GM18951 (cell line): ENCODE measurements at regions not wholly inside any gene's neighbourhood (a gene's known extent, or its start where the extent isn't known, plus 50 kb on each side); places are given as distances from the start of the nearest gene placed in this dataset.

Source experiments
- POLR2A ChIP-seq: IDR thresholded peaks from 4 replicates; pipeline ENCODE4 v1.6.1; 2011; ENCODE audit warnings: mild to moderate bottlenecking; ENCODE audit not compliant: insufficient read length, insufficient read depth; ENCODE audit errors: extremely low read depth
- in situ Hi-C: fragments of 300-500 bp; cut with MboI; formaldehyde crosslinking; loops from one replicate; pipeline ENCODE4 v1.12.0; 2022; ENCODE audit warnings: low sequenced_read_pairs, mixed read lengths, inconsistent platforms; ENCODE audit not compliant: unreplicated experiment

DNA sequence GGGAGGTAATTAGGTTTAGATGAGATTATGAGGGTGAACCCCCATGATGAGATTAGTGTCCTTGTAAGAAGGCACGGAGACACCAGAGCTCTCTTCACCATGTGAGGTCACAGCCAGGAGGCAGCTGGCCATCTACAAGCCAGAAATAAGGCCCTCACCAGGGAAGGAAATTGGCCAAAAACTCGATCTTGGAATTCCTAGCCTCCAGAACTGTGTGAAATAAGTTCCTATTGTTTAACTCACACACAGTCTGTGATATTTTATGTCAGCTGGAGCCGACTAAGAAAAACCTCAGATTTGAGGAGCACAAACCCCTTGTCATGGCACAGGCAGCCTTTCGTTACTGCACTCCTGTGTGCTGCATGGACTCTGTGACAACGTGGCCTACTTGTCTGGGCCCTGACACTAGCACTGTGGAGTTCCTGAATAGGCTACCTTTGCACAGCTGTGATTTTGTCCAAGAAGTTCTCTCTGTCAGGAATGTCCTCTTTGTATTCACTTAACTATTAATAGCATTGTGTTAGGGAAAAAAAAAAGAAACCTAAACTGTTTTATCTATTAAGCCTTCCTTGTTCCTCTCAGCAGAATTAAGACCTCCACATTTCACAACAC, 319.8 kb downstream of the TDRD15 start:
- no peak for TF ChIP-seq POLR2A
- in situ Hi-C loops, result no loop called here

- in situ Hi-C loops, result no loop called here
- TF ChIP-seq POLR2A, result no peak
These were observed 326.1 kb downstream of the TDRD15 start for GRCh38 chr2:21449881-21450280.

GRCh38 chr2:21451403-21451802, 327.6 kb downstream of the TDRD15 start:
- in situ Hi-C loops, result no loop called here
- no peak for TF ChIP-seq POLR2A

DNA sequence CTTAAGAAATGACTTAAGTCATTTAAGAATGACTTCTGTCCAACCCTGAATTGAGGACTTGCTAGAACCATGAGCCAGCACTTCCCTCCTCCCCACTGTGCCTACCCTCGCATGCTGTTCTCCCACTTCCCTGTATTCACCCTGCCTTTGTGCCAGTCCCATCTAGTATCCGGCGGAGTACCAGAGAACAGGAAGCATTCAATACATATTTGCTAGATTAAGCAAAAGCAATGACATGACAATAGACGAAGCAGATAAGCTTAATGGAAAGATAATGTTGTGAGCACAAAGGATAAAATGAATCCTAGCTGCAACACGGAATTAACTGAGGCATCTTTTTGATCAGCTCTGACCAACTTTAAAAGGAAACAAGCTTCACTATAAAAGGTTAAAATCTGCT, 328.5 kb downstream of the TDRD15 start:
- no peak for TF ChIP-seq POLR2A
- in situ Hi-C loops, result no loop called here

DNA sequence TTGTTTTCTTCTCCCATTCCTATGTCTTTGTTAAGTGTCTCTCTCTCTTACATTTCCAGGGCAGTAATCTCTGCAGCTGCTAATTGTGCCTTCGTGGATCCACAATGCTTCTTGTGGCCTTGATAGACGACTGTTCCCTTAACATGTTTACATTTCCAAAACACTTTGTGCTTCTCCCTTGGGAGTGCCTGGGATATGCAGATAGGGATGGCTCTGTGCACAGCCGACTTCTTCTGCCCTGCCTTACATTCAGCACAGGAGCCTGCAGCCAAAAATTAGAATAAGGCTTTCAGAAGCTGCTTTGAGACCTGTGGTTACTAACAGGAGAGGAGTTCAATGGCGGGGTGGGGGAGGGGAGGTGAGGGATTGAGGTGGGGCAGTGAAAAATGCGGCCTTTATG, 328.9 kb downstream of the TDRD15 start:
- in situ Hi-C loops, result no loop called here

GRCh38 chr2:21453723-21454450, 330.1 kb downstream of the TDRD15 start:
- TF ChIP-seq POLR2A, result no peak
- in situ Hi-C loops, result no loop called here

More for the DNA sequence above, 328.9 kb downstream of the TDRD15 start:
- TF ChIP-seq POLR2A, result no peak

GRCh38 chr2:21454839-21455238, 331.1 kb downstream of the TDRD15 start:
- in situ Hi-C loops, result no loop called here
- no peak for TF ChIP-seq POLR2A

GRCh38 chr2:21461754-21462240, 338.0 kb downstream of the TDRD15 start:
- in situ Hi-C loops, result no loop called here
- no peak for TF ChIP-seq POLR2A

- TF ChIP-seq POLR2A, result no peak
- in situ Hi-C loops, result no loop called here
These were observed 342.7 kb downstream of the TDRD15 start for GRCh38 chr2:21466341-21466927.

DNA sequence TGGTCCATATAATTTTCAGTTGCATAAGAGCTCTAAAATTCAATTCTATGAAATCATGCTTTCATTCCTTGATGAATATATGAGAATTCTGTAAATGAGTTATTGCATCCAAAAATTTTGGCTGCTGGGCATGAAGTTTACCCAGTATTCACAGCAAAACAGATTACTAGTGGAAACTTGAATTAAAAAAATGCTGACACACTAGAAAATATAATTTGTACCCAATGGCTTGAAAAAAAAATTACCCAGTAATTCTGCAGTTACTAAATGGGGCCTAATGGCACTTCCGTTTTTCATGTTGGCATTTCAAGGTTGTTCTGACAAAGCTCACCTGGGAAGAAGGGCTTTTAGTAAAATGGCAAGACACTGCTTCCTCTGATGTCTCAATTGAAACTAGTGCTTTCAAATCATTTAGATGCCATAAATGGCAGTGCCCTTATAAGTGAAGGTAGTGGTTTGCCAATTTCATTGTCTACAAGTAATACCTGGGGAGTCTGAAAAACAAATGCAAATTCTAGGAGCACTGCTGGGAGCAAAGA, 343.6 kb downstream of the TDRD15 start:
- in situ Hi-C loops, result no loop called here
- TF ChIP-seq POLR2A, result no peak

GRCh38 chr2:21467910-21468309, 344.1 kb downstream of the TDRD15 start:
- in situ Hi-C loops, result no loop called here
- no peak for TF ChIP-seq POLR2A

DNA sequence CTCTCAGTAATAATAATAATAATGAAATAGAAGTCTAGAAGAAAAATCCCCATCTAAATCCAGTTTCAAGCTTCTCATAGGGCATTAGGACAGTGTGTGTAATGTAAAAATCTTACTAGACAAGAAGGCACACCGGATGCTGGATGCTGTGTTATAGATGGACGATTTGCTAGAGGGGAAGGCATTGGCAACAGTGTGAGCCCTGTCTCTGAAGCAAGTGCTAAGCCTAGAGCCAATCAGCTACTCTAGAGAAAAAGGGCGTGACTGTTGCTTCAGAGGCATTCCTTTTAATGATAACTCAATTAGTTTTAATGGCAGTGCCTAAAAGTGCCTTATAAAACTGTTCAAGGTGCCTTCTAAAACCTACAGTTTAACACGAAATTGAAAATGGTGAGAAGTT, 344.9 kb downstream of the TDRD15 start:
- in situ Hi-C loops, result no loop called here
- TF ChIP-seq POLR2A, result no peak

GRCh38 chr2:21469158-21469557, 345.4 kb downstream of the TDRD15 start:
- no peak for TF ChIP-seq POLR2A
- in situ Hi-C loops, result no loop called here

GRCh38 chr2:21469564-21469963, 345.8 kb downstream of the TDRD15 start:
- in situ Hi-C loops, result no loop called here
- no peak for TF ChIP-seq POLR2A

- no peak for TF ChIP-seq POLR2A
- in situ Hi-C loops, result no loop called here
These were observed 356.4 kb downstream of the TDRD15 start for GRCh38 chr2:21480162-21480561.
